Bronchial epithelial cell (primary cell): ENCODE measurements at regions not wholly inside any gene's neighbourhood (a gene's known extent, or its start where the extent isn't known, plus 50 kb on each side); places are given as distances from the start of the nearest gene placed in this dataset.

Source experiments
- DNase-seq: peaks from one replicate; pipeline ENCODE4 v3.0.0-alpha.2; 2010; ENCODE audit warnings: low read depth
- FAIRE-seq: peaks from 2 replicates; lab custom pipeline; 2011; peaks lifted over from hg19 to GRCh38; lab: Jason Lieb, UNC
- H3K27me3 ChIP-seq: 2 replicates; pipeline ENCODE4 v1.5.1; 2011; ENCODE audit warnings: low read length; ENCODE audit not compliant: control insufficient read depth, insufficient read depth
- H3K36me3 ChIP-seq: 2 replicates; pipeline ENCODE4 v1.5.1; 2011; ENCODE audit warnings: low read length; ENCODE audit not compliant: control insufficient read depth, insufficient read depth
- H3K4me3 ChIP-seq: 2 replicates; pipeline ENCODE4 v1.5.1; 2011; ENCODE audit warnings: mild to moderate bottlenecking, low read depth, low read length, control low read depth
- TF ChIP-seq, protein P1 (sequence below): IDR thresholded peaks from 2 replicates; pipeline ENCODE4 v1.5.1; 2011; ENCODE audit warnings: mild to moderate bottlenecking, moderate library complexity, low read length, control low read depth, inconsistent platforms; ENCODE audit not compliant: insufficient read depth, severe bottlenecking

DNA sequence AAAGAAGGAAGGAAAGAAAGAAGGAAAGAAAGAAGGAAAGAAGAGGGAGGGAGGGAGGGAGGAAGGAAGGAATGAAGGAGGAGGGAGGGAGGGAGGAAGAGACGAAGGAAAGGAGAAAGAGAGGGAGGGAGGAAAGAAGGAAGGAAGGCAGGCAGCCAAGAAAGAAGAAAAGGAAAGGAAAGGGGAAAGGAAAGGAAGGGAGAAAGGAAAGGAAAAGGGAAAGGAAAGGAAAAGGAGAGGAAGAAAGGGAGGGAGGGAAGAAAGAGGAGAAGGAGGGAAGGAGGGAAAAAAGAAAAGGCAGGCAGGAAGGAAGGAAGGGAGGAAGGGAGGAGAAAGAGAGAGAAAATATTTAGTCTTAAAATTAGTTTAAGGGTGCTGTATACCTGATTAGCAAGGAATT, 704.1 kb downstream of the LUZP2 start:
- H3K36me3 ChIP-seq, result no peaks in the 10 kb centered on the region
- DNase-seq (no peak), FAIRE-seq (no peak)
- H3K27me3 ChIP-seq, result no peaks in the 10 kb centered on the region
- no peak overlapping the region for H3K4me3 ChIP-seq
- TF ChIP-seq, protein P1, sequence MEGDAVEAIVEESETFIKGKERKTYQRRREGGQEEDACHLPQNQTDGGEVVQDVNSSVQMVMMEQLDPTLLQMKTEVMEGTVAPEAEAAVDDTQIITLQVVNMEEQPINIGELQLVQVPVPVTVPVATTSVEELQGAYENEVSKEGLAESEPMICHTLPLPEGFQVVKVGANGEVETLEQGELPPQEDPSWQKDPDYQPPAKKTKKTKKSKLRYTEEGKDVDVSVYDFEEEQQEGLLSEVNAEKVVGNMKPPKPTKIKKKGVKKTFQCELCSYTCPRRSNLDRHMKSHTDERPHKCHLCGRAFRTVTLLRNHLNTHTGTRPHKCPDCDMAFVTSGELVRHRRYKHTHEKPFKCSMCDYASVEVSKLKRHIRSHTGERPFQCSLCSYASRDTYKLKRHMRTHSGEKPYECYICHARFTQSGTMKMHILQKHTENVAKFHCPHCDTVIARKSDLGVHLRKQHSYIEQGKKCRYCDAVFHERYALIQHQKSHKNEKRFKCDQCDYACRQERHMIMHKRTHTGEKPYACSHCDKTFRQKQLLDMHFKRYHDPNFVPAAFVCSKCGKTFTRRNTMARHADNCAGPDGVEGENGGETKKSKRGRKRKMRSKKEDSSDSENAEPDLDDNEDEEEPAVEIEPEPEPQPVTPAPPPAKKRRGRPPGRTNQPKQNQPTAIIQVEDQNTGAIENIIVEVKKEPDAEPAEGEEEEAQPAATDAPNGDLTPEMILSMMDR, result no peak

- H3K27me3 ChIP-seq, result no peaks in the 10 kb centered on the region
- TF ChIP-seq, protein P1, result no peak
- DNase-seq, result no peak
These were observed 709.9 kb downstream of the LUZP2 start for GRCh38 chr11:25206762-25207161.

GRCh38 chr11:25211635-25212254, 714.9 kb downstream of the LUZP2 start:
- DNase-seq (peak; percentile 82), FAIRE-seq (peak; percentile 62)
- Histone ChIP-seq H3K27me3 (peaks cover 1% of the 10 kb centered on the region), H3K36me3 (no peaks in the 10 kb centered on the region), H3K4me3 (no peak overlapping the region)
- TF ChIP-seq, protein P1, result no peak

More at GRCh38 chr11:25206762-25207161, 709.9 kb downstream of the LUZP2 start:
- Histone ChIP-seq H3K36me3 (no peaks in the 10 kb centered on the region), H3K4me3 (no peak overlapping the region)
- FAIRE-seq, result no peak

- Histone ChIP-seq H3K36me3 (no peaks in the 10 kb centered on the region), H3K27me3 (peaks cover 1% of the 10 kb centered on the region), H3K4me3 (no peak overlapping the region)
- TF ChIP-seq, protein P1, result no peak
- FAIRE-seq (no peak), DNase-seq (no peak)
These were observed 717.8 kb downstream of the LUZP2 start for GRCh38 chr11:25214535-25215176.

DNA sequence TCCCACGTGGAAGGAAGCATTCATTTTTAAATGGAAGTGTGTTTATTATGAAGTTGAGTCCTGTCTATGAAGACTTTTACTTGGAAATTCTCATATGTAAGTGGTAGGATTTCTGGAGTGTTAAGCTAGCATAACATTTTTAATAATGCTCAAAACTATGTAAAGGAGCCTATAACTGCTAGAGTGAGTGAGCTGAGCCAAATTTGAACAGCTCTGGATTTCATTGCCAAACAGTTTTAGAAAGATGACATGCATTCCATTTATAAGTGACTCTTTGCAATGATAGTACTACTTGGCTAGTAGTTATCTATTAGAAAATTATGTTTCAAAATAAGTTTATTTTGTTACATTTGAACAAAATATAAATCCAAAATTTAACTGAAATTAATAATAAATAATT, 721.2 kb downstream of the LUZP2 start:
- FAIRE-seq, result no peak
- DNase-seq, result no peak
- H3K36me3 ChIP-seq, result no peaks in the 10 kb centered on the region
- no peak overlapping the region for H3K4me3 ChIP-seq
- H3K27me3 ChIP-seq, result no peaks in the 10 kb centered on the region
- TF ChIP-seq, protein P1, result no peak
